PC-9 (cell line): ENCODE measurements at regions not wholly inside any gene's neighbourhood (a gene's known extent, or its start where the extent isn't known, plus 50 kb on each side); places are given as distances from the start of the nearest gene placed in this dataset.

Experiments
- BruUV-seq: library from RNA; stranded (reverse); fragments of 400-500 nt; replicated peaks from 2 replicates; lab custom pipeline; 2021; lab: Mats Ljungman, UMichigan
- CTCF ChIA-PET: fragments of 300-600 bp; sonication (Branson Sonifier 250); formaldehyde crosslinking; loops from one replicate; lab custom pipeline; 2022; ENCODE audit warnings: antibody characterized with exemption; lab: Charles Lee
- POLR2A ChIA-PET: fragments of 300-600 bp; sonication (Branson Sonifier 250); formaldehyde crosslinking; loops from one replicate; lab custom pipeline; 2022; ENCODE audit warnings: antibody characterized with exemption; ENCODE audit not compliant: unreplicated experiment; lab: Charles Lee
- DNase-seq, 2 experiments: peaks; one replicate each; pipeline versions ENCODE4 v3.0.0 to v3.0.0-alpha.2; 2015 to 2022; ENCODE audit warnings: mixed read lengths in 1 of 2
- H2AFZ ChIP-seq: fragments of 200-600 bp; sonication (generic); 2 replicates; pipeline ENCODE4 v1.8.1; 2017; ENCODE audit warnings: antibody characterized with exemption
- H3F3A ChIP-seq: fragments of 200-600 bp; sonication (generic); 2 replicates; pipeline ENCODE4 v1.8.1; 2017; ENCODE audit warnings: antibody characterized with exemption, mild to moderate bottlenecking, low read depth; ENCODE audit not compliant: insufficient read depth
- H3K27ac ChIP-seq: fragments of 200-600 bp; sonication (generic); 2 replicates; pipeline ENCODE4 v1.6.1; 2016; ENCODE audit warnings: mixed run types
- H3K27me3 ChIP-seq: fragments of 200-600 bp; sonication (generic); 2 replicates; pipeline ENCODE4 v1.6.1; 2016; ENCODE audit warnings: low read depth, mixed run types; ENCODE audit not compliant: insufficient read depth
- H3K36me3 ChIP-seq: fragments of 200-600 bp; sonication (generic); 2 replicates; pipeline ENCODE4 v1.6.1; 2016; ENCODE audit warnings: low read depth, mixed run types
- H3K4me1 ChIP-seq: fragments of 200-600 bp; sonication (generic); replicated peaks from 2 replicates; pipeline ENCODE4 v1.6.1; 2016; ENCODE audit warnings: mixed run types; ENCODE audit not compliant: insufficient read depth
- H3K4me2 ChIP-seq: fragments of 200-600 bp; sonication (generic); 2 replicates; pipeline ENCODE4 v1.6.1; 2017; ENCODE audit warnings: mixed run types
- H3K4me3 ChIP-seq: fragments of 200-600 bp; sonication (generic); 2 replicates; pipeline ENCODE4 v1.6.1; 2016; ENCODE audit warnings: mixed run types
- H3K79me2 ChIP-seq: fragments of 200-600 bp; sonication (generic); 2 replicates; pipeline ENCODE4 v1.6.1; 2017; ENCODE audit warnings: low read depth, mixed run types
- H3K9me2 ChIP-seq: fragments of 200-600 bp; sonication (generic); 2 replicates; pipeline ENCODE4 v1.8.1; 2017; ENCODE audit warnings: mild to moderate bottlenecking; ENCODE audit not compliant: insufficient read depth
- H3K9me3 ChIP-seq: fragments of 200-600 bp; sonication (generic); 2 replicates; pipeline ENCODE4 v1.8.1; 2016; ENCODE audit warnings: low read depth; ENCODE audit not compliant: insufficient read depth
- H4K20me1 ChIP-seq: fragments of 200-600 bp; sonication (generic); 2 replicates; pipeline ENCODE4 v1.8.1; 2017; ENCODE audit not compliant: insufficient read depth
- CTCF ChIP-seq: fragments of 200-600 bp; sonication (generic); conservative IDR thresholded peaks from 2 replicates; pipeline ENCODE4 v1.6.1; 2017; ENCODE audit warnings: mixed run types, antibody characterized with exemption, mild to moderate bottlenecking, moderate library complexity
- EZH2 ChIP-seq: fragments of 200-600 bp; sonication (generic); IDR thresholded peaks from 2 replicates; pipeline ENCODE4 v1.8.0; 2017; ENCODE audit warnings: antibody characterized with exemption, low read depth
- intact Hi-C: fragments of 100-400 bp; cut with micrococcal nuclease; formaldehyde crosslinking; loops from one replicate; pipeline ENCODE4 v1.10.0; 2022; ENCODE audit not compliant: unreplicated experiment

- POLR2A ChIA-PET, result no interaction called here
- BruUV-seq, result no TSS peak
- H3K27ac ChIP-seq, result peak overlapping the region; percentile 87
- no peaks in the 10 kb centered on the region for H3K9me3 ChIP-seq
- peaks cover 57% of the 10 kb centered on the region for H3K4me1 ChIP-seq
- H4K20me1 ChIP-seq, result no peaks in the 10 kb centered on the region
- H3K36me3 ChIP-seq, result no peaks in the 10 kb centered on the region
- TF ChIP-seq EZH2, result no peak
- TF ChIP-seq CTCF, result no peak
- no peak overlapping the region for H3K4me3 ChIP-seq
- DNase-seq, result peak in 1 of 2 experiments; percentile 94
- no peaks in the 10 kb centered on the region for H3K9me2 ChIP-seq
- H3K79me2 ChIP-seq, result no peaks in the 10 kb centered on the region
- peaks cover 43% of the 10 kb centered on the region for H3F3A ChIP-seq
- intact Hi-C loops, result loop anchor here (2.0 to 10.0 kb wide), 6 partner anchors 65 to 993 kb away; partner anchors contain the start of gene KLF4
- peak overlapping the region; percentile 55 for H3K4me2 ChIP-seq
- CTCF ChIA-PET, result no interaction called here
- H2AFZ ChIP-seq, result no peak overlapping the region
- no peaks in the 10 kb centered on the region for H3K27me3 ChIP-seq
These were observed 378.2 kb downstream of the ACTL7B start for GRCh38 chr9:108477529-108478006.

DNA sequence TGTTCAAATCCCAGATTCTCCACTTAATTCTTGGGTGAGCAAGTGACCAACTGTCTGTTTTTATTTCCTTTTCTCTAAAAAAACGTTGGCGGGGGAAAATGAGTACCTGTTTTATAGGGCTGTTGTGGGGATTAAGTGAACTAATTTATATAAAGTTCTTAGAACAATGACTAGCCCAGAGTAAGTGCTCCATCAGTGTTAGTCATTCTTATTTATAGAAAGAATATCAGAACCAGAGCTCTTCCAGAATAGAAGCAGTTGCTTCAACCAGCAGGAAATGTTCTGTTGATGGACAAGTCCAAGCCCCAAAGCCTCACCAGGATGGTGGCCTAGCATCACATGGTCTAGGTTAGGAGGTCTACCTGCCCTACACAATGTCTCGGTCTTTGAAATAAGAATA is 379.2 kb downstream of the ACTL7B start:
- intact Hi-C loops, result loop anchor here (10.0 kb wide), 3 partner anchors 288 to 992 kb away; partner anchors contain the start of gene KLF4
- CTCF ChIA-PET, result no interaction called here

GRCh38 chr9:108475813-108476212 is 380.0 kb downstream of the ACTL7B start:
- H3F3A ChIP-seq, result peaks cover 46% of the 10 kb centered on the region
- no peak overlapping the region for H2AFZ ChIP-seq
- no TSS peak for BruUV-seq
- intact Hi-C loops, result loop anchor here (10.0 kb wide), 3 partner anchors 289 to 991 kb away; partner anchors contain the start of gene KLF4
- no peaks in the 10 kb centered on the region for H3K9me2 ChIP-seq
- no peaks in the 10 kb centered on the region for H4K20me1 ChIP-seq
- H3K4me1 ChIP-seq, result peaks cover 59% of the 10 kb centered on the region
- DNase-seq, result no peak
- no peaks in the 10 kb centered on the region for H3K79me2 ChIP-seq
- TF ChIP-seq CTCF (no peak), EZH2 (no peak)
- CTCF ChIA-PET, result no interaction called here
- H3K4me2 ChIP-seq, result no peak overlapping the region
- POLR2A ChIA-PET, result interaction anchor here (0.6 kb wide), 1 partner anchor 68 kb away, joined by 4 read pairs; no protein-coding TSS in a partner anchor
- no peak overlapping the region for H3K4me3 ChIP-seq
- no peak overlapping the region for H3K27ac ChIP-seq
- H3K9me3 ChIP-seq, result no peaks in the 10 kb centered on the region
- no peaks in the 10 kb centered on the region for H3K36me3 ChIP-seq
- H3K27me3 ChIP-seq, result no peaks in the 10 kb centered on the region

More for the DNA sequence above, 379.2 kb downstream of the ACTL7B start:
- Histone ChIP-seq H3K9me2 (no peaks in the 10 kb centered on the region), H3K36me3 (no peaks in the 10 kb centered on the region), H3K9me3 (no peaks in the 10 kb centered on the region), H3K4me1 (peaks cover 59% of the 10 kb centered on the region), H2AFZ (no peak overlapping the region), H3K4me3 (no peak overlapping the region), H3F3A (peaks cover 46% of the 10 kb centered on the region), H3K4me2 (no peak overlapping the region), H3K27ac (no peak overlapping the region), H3K79me2 (no peaks in the 10 kb centered on the region), H3K27me3 (no peaks in the 10 kb centered on the region), H4K20me1 (no peaks in the 10 kb centered on the region)
- BruUV-seq, result no TSS peak
- DNase-seq, result no peak
- POLR2A ChIA-PET, result no interaction called here
- no peak for TF ChIP-seq EZH2
- no peak for TF ChIP-seq CTCF
